ENCODE measurements at regions not wholly inside any gene's neighbourhood (a gene's known extent, or its start where the extent isn't known, plus 50 kb on each side); places are given as distances from the start of the nearest gene placed in this dataset.

DNA sequence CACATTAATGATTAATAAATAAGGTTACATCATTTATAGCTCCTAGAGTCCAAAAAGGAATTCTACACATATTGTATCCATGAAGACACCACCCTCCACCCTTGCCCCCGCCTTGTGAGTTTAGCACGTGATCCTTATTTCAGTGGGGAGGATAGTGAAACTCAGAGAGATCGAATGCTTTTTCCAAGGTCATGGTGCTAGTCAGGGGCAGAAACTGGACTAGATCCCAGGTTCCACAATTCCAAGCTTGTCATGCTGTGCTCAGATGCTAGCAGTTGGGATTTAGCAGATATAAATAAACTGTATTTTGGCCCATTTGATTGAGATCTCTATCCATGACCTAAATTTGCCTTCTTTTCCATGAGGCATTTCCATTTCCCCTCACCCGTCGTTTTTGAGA is 227.4 kb upstream of the THRB start:
- H3K4me2 ChIP-seq (ENCODE audit: low read length) = no peak overlapping the region

GRCh38 chr3:24725514-24726255 is 231.0 kb upstream of the THRB start:
- H3K27ac ChIP-seq (ENCODE audit: low read length) = no peak overlapping the region
- H2AFZ ChIP-seq (ENCODE audit: low read depth, low read length) = no peak overlapping the region
- no peaks in the 10 kb centered on the region for H3F3A ChIP-seq (ENCODE audit: insufficient read depth, low read length, poor library complexity, severe bottlenecking)
- H3K36me3 ChIP-seq (ENCODE audit: insufficient read depth, low read length) = no peaks in the 10 kb centered on the region
- TF ChIP-seq CTCF (IDR thresholded peaks at IDR 0.05; ENCODE audit: poor library complexity, severe bottlenecking) (no peak), POLR2AphosphoS5 (IDR thresholded peaks at IDR 0.05) (no peak), RAD21 (conservative IDR thresholded peaks at IDR 0.05) (no peak), EZH2 (IDR thresholded peaks at IDR 0.05; ENCODE audit: borderline replicate concordance, insufficient read depth, low read length, poor library complexity, severe bottlenecking) (no peak), MXI1 (conservative IDR thresholded peaks at IDR 0.05; ENCODE audit: poor library complexity, severe bottlenecking) (no peak), TAF1 (IDR thresholded peaks at IDR 0.05; ENCODE audit: low read depth) (no peak)
- TF ChIP-seq, protein P1, sequence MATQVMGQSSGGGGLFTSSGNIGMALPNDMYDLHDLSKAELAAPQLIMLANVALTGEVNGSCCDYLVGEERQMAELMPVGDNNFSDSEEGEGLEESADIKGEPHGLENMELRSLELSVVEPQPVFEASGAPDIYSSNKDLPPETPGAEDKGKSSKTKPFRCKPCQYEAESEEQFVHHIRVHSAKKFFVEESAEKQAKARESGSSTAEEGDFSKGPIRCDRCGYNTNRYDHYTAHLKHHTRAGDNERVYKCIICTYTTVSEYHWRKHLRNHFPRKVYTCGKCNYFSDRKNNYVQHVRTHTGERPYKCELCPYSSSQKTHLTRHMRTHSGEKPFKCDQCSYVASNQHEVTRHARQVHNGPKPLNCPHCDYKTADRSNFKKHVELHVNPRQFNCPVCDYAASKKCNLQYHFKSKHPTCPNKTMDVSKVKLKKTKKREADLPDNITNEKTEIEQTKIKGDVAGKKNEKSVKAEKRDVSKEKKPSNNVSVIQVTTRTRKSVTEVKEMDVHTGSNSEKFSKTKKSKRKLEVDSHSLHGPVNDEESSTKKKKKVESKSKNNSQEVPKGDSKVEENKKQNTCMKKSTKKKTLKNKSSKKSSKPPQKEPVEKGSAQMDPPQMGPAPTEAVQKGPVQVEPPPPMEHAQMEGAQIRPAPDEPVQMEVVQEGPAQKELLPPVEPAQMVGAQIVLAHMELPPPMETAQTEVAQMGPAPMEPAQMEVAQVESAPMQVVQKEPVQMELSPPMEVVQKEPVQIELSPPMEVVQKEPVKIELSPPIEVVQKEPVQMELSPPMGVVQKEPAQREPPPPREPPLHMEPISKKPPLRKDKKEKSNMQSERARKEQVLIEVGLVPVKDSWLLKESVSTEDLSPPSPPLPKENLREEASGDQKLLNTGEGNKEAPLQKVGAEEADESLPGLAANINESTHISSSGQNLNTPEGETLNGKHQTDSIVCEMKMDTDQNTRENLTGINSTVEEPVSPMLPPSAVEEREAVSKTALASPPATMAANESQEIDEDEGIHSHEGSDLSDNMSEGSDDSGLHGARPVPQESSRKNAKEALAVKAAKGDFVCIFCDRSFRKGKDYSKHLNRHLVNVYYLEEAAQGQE (IDR thresholded peaks at IDR 0.05; ENCODE audit: borderline replicate concordance) = no peak
- no peak overlapping the region for H3K4me3 ChIP-seq (ENCODE audit: low read length)
- no peaks in the 10 kb centered on the region for H3K9me2 ChIP-seq (ENCODE audit: insufficient read depth, low read length)
- no peaks in the 10 kb centered on the region for H4K20me1 ChIP-seq (ENCODE audit: insufficient read depth)
- no peak overlapping the region for H3K9ac ChIP-seq (ENCODE audit: low read length)
- no peaks in the 10 kb centered on the region for H3K27me3 ChIP-seq (ENCODE audit: insufficient read depth, low read depth, low read length)
- H3K9me3 ChIP-seq (ENCODE audit: low read length) = no peaks in the 10 kb centered on the region
- H3K4me2 ChIP-seq (ENCODE audit: low read length) = no peak overlapping the region
- no peaks in the 10 kb centered on the region for H3K79me2 ChIP-seq (replicated peaks; ENCODE audit: insufficient read depth, low read length)

More for the DNA sequence above, 227.4 kb upstream of the THRB start:
- H3K79me2 ChIP-seq (replicated peaks; ENCODE audit: insufficient read depth, low read length) = no peaks in the 10 kb centered on the region
- TF ChIP-seq MXI1 (conservative IDR thresholded peaks at IDR 0.05; ENCODE audit: poor library complexity, severe bottlenecking) (no peak), POLR2AphosphoS5 (IDR thresholded peaks at IDR 0.05) (no peak), SMC3 (conservative IDR thresholded peaks at IDR 0.05; ENCODE audit: poor library complexity) (no peak), TAF1 (IDR thresholded peaks at IDR 0.05; ENCODE audit: low read depth) (no peak), EZH2 (IDR thresholded peaks at IDR 0.05; ENCODE audit: borderline replicate concordance, insufficient read depth, low read length, poor library complexity, severe bottlenecking) (no peak)
- no peaks in the 10 kb centered on the region for H3K27me3 ChIP-seq (ENCODE audit: insufficient read depth, low read depth, low read length)
- H3F3A ChIP-seq (ENCODE audit: insufficient read depth, low read length, poor library complexity, severe bottlenecking) = no peaks in the 10 kb centered on the region
- no peak overlapping the region for H3K9ac ChIP-seq (ENCODE audit: low read length)
- H3K36me3 ChIP-seq (ENCODE audit: insufficient read depth, low read length) = no peaks in the 10 kb centered on the region
- H3K9me3 ChIP-seq (ENCODE audit: low read length) = no peaks in the 10 kb centered on the region
- no peak overlapping the region for H2AFZ ChIP-seq (ENCODE audit: low read depth, low read length)
- H3K4me3 ChIP-seq (ENCODE audit: low read length) = no peak overlapping the region
- H4K20me1 ChIP-seq (ENCODE audit: insufficient read depth) = no peaks in the 10 kb centered on the region
- H3K9me2 ChIP-seq (ENCODE audit: insufficient read depth, low read length) = no peaks in the 10 kb centered on the region
- H3K27ac ChIP-seq (ENCODE audit: low read length) = no peak overlapping the region
